IPS-18a (cell line): ENCODE measurements at regions not wholly inside any gene's neighbourhood (a gene's known extent, or its start where the extent isn't known, plus 50 kb on each side); places are given as distances from the start of the nearest gene placed in this dataset.
"Not testable (repeated sequence)": the region's sequence is repeated elsewhere in the genome, so short reads cannot be mapped to it uniquely, and the experiment has no call there.

Source experiments
- H3K27ac ChIP-seq: one replicate; pipeline ENCODE4 v1.5.1; 2013; ENCODE audit warnings: low read length
- H3K27me3 ChIP-seq: one replicate; pipeline ENCODE4 v1.6.1; 2013; ENCODE audit warnings: mild to moderate bottlenecking, low read length; ENCODE audit not compliant: control insufficient read depth, insufficient read depth
- H3K36me3 ChIP-seq: one replicate; pipeline ENCODE4 v1.6.1; 2013; ENCODE audit warnings: low read depth, low read length; ENCODE audit not compliant: control insufficient read depth
- H3K4me1 ChIP-seq: one replicate; pipeline ENCODE4 v1.6.1; 2013; ENCODE audit warnings: low read depth, low read length; ENCODE audit not compliant: control insufficient read depth
- H3K4me3 ChIP-seq: one replicate; pipeline ENCODE4 v1.5.1; 2013; ENCODE audit warnings: low read length
- H3K9ac ChIP-seq: one replicate; pipeline ENCODE4 v1.6.1; 2013; ENCODE audit warnings: mild to moderate bottlenecking, low read length, moderate library complexity
- H3K9me3 ChIP-seq: one replicate; pipeline ENCODE4 v1.6.1; 2013; ENCODE audit warnings: low read depth, low read length; ENCODE audit not compliant: control insufficient read depth

DNA sequence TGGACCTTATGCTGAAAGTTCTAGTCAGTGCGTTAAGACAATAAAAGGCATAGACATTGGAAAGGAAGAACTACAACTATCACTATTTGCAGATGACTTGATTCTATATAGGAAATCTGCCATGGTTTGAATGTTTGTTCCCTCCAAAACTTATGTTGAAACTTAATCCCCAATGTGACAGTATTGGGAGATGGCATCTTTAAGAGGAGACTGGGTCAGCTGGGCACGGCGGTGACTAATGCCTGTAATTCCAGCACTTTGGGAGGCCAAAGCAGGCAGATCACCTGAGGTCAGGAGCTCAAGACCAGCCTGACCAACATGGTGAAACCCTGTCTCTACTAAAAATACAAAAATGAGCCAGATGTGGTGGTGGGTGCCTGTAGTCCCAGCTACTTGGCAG, 171.3 kb downstream of the SMAD6 start:
- H3K9me3 ChIP-seq, H3K4me1 ChIP-seq: not testable (repeated sequence)

DNA sequence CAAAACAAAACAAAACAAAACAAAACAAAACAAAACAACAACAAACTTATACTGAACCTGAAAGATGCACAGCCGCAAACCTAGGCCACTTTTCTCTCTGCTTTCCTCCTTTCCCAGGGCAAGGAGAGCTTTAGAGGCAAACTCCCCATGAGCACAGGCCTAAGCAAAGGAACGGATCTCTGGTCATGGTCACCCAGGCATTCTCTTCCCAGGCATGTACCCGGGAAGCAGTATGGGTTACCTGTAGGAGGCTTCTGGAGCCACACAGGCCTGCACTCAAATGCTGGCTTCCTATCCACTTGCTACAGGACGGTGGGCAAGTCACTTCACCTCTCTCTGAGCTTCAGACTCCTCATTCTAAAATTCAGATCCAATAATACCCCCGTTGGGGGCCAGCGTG, 171.8 kb downstream of the SMAD6 start:
- no peaks in the 10 kb centered on the region for H3K9me3 ChIP-seq
- no peak overlapping the region for H3K27ac ChIP-seq
- H3K27me3 ChIP-seq, result no peaks in the 10 kb centered on the region
- H3K4me1 ChIP-seq, result no peaks in the 10 kb centered on the region
- no peak overlapping the region for H3K4me3 ChIP-seq
- H3K9ac ChIP-seq, result no peak overlapping the region
- no peaks in the 10 kb centered on the region for H3K36me3 ChIP-seq

More for the DNA sequence above, 171.3 kb downstream of the SMAD6 start:
- not testable (repeated sequence) for H3K9ac ChIP-seq, H3K27ac ChIP-seq, H3K27me3 ChIP-seq, H3K36me3 ChIP-seq, H3K4me3 ChIP-seq

DNA sequence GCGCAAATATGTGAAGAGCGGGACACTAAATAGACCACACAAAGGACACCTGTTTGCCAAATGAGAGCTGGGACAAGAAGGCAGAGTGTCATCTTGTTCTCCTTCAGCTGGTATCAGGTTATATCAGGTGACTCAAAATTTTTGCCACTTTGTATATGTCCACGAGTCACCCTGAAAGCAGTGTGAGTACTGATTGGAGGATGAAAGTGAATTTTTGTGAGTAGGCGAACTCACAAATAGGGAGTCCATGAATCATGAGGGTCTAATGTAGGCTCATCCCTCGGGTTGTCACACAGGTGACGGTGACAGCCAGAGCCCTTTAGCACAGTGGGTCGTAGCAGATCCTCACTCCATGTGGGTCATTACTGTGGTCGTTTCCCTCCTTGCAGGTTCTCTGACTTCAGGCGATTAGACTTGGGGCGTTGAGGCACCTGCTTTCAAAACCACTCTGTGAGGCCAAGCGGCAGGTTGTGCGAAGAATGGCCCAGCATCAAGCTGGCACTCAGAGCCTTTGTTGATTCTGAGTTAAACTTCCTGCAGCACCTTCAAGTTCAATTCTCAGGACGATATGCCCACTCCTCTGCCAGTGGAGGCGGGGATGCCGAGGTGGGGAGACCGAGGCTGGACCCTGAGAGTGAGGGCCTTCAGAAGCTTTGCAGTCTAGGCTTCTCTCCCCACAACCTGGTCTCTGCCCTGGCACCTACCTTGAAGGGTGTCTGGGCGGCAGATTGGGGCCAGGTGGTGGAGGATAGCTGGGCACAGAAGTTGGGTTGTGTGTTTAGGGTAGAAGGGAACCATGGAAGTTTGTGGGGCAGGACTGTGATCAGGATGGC, 173.8 kb downstream of the SMAD6 start:
- Histone ChIP-seq H3K4me3 (no peak overlapping the region), H3K4me1 (no peaks in the 10 kb centered on the region), H3K9ac (no peak overlapping the region), H3K36me3 (no peaks in the 10 kb centered on the region), H3K27me3 (no peaks in the 10 kb centered on the region), H3K9me3 (no peaks in the 10 kb centered on the region), H3K27ac (no peak overlapping the region)

DNA sequence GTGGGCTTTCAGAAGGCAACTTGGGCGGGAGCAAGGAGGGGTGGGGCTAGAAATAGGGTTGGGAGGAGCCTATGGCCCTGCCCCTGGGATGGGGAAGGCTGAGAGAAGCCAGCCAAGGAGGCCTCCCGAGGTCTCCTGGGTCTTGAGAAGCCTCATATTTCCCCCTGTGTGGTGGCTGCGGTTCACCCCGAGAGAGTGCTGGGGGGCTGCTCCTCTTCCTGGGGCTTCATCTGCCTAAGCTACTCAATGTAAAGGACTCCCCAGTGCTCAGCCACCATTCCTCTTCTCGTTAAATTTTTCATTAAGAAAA, 174.3 kb downstream of the SMAD6 start:
- no peak overlapping the region for H3K4me3 ChIP-seq
- no peaks in the 10 kb centered on the region for H3K4me1 ChIP-seq
- H3K27ac ChIP-seq, result no peak overlapping the region
- H3K36me3 ChIP-seq, result no peaks in the 10 kb centered on the region
- H3K27me3 ChIP-seq, result no peaks in the 10 kb centered on the region
- no peaks in the 10 kb centered on the region for H3K9me3 ChIP-seq
- no peak overlapping the region for H3K9ac ChIP-seq

DNA sequence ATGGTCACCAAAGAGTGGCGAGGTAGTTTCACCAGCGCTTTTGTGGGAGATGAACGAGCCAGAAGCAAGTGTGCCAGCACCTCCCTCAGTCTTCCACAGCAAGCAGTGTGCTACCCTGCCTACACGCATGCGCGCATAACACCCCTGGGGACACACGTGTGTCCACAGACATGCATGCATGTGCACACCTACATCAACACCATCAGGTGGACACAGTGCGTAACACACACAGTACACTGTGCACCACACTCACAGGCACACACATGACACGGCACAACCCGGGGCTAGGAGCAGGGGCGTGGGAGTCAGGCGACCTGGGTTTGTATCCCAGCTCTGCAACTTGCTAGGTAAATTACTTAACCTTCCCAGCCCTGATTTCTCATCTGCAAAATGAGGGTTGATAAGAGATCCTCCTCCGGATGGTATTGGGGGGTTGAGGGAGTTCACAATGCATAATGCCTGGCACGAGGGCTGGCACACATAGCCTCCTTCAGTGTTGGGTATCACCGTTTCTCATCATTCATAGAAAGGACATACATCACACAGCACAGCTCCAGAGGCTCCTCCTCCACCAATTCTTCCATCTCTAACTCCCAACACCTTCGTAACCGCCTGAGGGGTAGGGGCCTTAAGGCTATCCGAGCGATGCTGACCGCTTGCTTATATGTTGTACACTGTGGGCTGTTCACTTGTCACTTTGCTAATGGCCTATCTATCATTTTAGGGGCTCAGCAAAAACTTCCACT, 174.9 kb downstream of the SMAD6 start:
- no peaks in the 10 kb centered on the region for H3K4me1 ChIP-seq
- H3K36me3 ChIP-seq, result no peaks in the 10 kb centered on the region
- H3K4me3 ChIP-seq, result no peak overlapping the region
- H3K9me3 ChIP-seq, result no peaks in the 10 kb centered on the region
- H3K27me3 ChIP-seq, result no peaks in the 10 kb centered on the region
- no peak overlapping the region for H3K9ac ChIP-seq
- H3K27ac ChIP-seq, result no peak overlapping the region

DNA sequence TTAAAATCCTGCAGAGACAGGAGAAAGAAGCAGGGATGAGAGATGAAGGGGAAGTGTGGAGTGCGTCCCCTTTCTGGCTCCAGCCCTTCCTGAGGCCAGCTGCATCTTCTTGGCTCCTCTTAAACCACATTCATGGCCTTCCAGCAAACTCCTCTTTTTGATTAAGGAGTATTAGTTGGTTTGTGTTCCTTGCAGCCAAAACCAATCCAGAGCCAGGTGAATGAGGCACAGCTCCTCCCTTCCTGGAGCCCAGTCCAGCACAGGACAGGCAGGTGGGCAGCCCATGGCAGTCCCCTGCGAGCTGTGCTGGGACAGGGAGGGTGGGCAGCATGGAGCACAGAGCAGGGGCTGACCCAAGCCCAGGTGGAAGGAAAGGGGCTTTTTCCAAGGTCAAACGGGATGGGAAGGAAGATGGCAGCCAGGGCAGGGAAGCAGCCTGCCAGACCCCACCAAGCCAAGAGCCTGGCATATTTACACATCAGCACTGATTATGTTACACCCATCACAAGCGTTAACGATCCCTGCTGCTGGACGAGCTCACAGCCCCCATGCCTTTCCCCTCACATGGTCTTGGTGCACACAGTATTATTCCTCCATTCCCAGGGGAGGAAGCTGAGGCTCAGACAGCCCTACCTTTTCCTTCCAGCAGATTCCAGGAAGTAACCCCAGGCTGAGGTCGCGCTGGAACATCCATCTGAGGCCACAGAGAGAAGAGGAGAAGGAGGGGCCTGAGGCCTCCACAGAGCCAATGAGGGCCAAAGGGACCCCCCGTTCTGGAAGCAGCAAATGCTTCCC, 175.6 kb downstream of the SMAD6 start:
- Histone ChIP-seq H3K4me3 (no peak overlapping the region), H3K36me3 (no peaks in the 10 kb centered on the region), H3K9me3 (no peaks in the 10 kb centered on the region), H3K27me3 (no peaks in the 10 kb centered on the region), H3K4me1 (no peaks in the 10 kb centered on the region), H3K9ac (no peak overlapping the region), H3K27ac (no peak overlapping the region)

DNA sequence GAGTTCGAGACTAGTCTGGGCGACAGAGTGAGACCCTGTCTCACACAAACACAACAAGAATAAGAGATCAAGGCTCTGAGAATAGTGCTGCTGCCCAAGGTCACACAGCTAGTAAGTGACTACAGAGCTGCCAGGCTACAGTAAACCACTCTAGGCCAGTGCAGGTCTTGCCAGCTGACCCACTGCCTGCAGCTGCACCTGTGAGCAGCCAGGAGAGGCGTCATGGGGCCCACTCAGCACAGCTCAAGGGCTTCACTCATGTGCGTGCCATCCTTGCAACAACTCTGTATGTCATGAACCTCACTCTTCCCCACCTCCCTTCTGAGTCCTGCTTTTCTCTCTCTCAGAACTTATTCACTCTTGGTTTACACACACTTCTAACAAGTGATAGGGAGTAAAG, 176.7 kb downstream of the SMAD6 start:
- no peaks in the 10 kb centered on the region for H3K9me3 ChIP-seq
- H3K9ac ChIP-seq, result no peak overlapping the region
- no peaks in the 10 kb centered on the region for H3K27me3 ChIP-seq
- H3K36me3 ChIP-seq, result no peaks in the 10 kb centered on the region
- peaks cover 8% of the 10 kb centered on the region for H3K4me1 ChIP-seq
- H3K4me3 ChIP-seq, result no peak overlapping the region
- H3K27ac ChIP-seq, result no peak overlapping the region

DNA sequence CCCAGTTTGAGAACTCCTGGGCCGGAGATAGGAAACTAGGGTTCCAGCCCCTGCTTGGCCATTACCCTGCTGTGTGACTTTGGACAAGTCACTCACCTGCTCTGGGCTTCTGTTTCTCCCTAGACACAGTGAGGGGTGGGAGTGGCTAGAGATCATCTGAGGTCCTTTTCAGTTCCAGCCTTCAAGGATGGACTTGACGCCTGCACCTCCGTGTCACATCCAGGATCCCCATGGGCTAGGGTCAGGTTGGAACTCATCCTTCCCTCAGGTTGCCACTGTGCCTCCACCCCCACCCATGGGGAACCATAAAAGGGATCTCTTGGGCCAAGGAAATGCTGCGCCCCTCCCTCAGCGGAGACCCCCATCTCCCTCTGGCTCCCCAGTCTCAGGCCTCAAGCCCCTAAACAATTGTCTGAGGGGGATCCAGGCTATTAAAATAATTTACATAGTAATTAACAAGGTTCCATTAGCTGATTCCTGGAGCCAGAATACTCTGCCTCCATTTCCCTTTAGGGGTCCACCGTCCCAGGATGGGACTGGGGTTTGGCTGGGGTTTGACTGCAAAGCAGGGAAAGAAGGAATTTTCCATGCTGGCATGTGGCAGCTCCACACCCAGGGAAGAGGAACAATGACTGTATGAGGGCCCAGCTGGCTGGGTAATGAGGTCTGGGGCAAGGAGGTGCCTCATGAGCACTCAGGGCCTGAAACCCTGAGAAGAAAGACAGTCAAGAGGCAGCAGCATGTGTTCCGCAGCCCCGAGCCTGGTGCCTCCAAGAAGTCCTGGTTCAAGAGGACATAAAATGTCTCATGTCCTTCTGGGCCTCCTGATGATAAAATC, 177.7 kb downstream of the SMAD6 start:
- H3K4me3 ChIP-seq, result no peak overlapping the region
- peaks cover 10% of the 10 kb centered on the region for H3K4me1 ChIP-seq

DNA sequence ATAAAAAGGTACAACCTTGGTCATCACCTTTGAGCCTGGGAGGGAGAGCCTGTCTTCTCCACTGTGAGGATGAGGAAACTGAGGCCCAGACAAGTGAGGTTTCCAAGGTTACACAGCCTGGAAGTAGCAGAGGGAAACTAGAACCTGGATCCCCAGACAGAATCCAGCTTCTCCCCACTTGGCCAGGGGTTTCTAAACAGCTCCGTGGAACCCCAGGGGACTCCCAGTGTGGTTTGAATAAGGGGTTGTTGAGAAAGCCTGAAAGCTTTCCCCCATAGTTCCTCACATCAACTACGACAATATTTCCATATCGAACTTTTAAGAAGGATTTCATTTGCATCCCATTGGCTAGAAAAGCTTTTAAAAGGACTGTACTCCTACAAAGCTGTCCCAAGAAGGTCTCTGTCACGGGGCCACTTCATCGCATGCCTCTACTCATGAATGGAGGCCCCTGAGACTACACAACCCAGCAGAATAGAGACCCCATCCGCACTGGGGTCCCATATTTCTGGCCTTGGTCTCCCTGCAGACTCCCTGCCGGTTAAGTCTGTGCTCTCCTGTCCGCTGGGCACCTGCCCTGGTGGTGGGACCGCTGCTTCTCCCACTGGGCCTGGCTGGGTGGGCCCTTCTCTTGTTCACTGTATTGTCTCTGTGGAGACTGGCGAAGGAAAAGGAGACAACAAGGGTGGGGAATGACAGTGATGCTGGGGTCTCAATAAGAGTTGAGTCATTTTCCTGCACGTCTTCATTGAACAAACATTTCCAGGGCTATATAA, 178.5 kb downstream of the SMAD6 start:
- no peak overlapping the region for H3K9ac ChIP-seq

More for the DNA sequence above, 177.7 kb downstream of the SMAD6 start:
- Histone ChIP-seq H3K27ac (no peak overlapping the region), H3K27me3 (no peaks in the 10 kb centered on the region), H3K9me3 (no peaks in the 10 kb centered on the region), H3K9ac (no peak overlapping the region), H3K36me3 (no peaks in the 10 kb centered on the region)

DNA sequence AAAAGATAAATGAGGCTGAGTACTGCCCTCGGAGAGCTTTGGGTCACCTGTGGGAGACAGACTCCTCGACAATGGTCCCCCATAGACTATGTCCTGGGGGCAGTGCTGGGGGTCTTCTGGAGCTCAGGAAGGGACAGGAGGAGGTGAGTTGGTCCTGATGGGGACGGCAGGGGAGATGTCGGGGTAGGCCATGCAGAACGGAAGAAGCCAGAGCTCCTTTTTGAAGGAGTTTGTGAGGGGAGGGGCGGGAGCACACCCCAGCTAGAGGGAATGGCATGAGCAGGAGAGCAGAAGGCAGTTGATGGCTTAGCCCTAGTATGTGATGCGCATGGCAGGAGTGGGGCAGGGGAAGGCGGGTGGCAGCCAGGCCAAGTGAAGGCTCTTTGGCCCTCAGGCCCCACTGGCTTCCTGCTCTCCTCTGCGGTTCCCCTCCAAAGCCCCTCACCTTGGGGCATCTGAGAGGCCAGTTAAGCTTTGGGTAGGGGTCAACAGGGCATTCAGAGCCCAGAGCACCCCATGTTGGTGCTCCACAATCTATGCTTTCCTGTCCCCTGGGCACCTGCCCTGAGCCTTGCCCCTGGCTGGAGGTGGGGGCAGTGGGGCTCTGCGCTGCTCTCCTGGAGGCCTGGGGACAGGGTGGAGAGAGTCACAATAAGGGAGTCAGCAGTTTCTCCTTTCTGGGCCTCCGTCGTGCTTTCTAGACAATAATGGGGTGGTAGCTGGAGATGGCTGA, 179.3 kb downstream of the SMAD6 start:
- H3K9ac ChIP-seq, result no peak overlapping the region
- no peak overlapping the region for H3K4me3 ChIP-seq
- no peak overlapping the region for H3K27ac ChIP-seq
- no peaks in the 10 kb centered on the region for H3K9me3 ChIP-seq
- no peaks in the 10 kb centered on the region for H3K27me3 ChIP-seq
- no peaks in the 10 kb centered on the region for H3K36me3 ChIP-seq
- peaks cover 10% of the 10 kb centered on the region for H3K4me1 ChIP-seq

More for the DNA sequence above, 178.5 kb downstream of the SMAD6 start:
- no peak overlapping the region for H3K4me3 ChIP-seq
- H3K9me3 ChIP-seq, result no peaks in the 10 kb centered on the region
- no peak overlapping the region for H3K27ac ChIP-seq
- H3K27me3 ChIP-seq, result no peaks in the 10 kb centered on the region
- H3K4me1 ChIP-seq, result peaks cover 10% of the 10 kb centered on the region
- H3K36me3 ChIP-seq, result no peaks in the 10 kb centered on the region
